ENCODE measurements at regions not wholly inside any gene's neighbourhood (a gene's known extent, or its start where the extent isn't known, plus 50 kb on each side); places are given as distances from the start of the nearest gene placed in this dataset.

GRCh38 chr10:128373071-128373749, 247.0 kb upstream of the MKI67 start:
- no peak for DNase-seq (ENCODE audit: low read depth in 2 of 2)

GRCh38 chr10:128373831-128374230, 247.6 kb upstream of the MKI67 start:
- DNase-seq (ENCODE audit: low read depth in 2 of 2): no peak

- no peak for DNase-seq (ENCODE audit: low read depth in 2 of 2)
These were observed 248.9 kb upstream of the MKI67 start for GRCh38 chr10:128375171-128375570.

DNA sequence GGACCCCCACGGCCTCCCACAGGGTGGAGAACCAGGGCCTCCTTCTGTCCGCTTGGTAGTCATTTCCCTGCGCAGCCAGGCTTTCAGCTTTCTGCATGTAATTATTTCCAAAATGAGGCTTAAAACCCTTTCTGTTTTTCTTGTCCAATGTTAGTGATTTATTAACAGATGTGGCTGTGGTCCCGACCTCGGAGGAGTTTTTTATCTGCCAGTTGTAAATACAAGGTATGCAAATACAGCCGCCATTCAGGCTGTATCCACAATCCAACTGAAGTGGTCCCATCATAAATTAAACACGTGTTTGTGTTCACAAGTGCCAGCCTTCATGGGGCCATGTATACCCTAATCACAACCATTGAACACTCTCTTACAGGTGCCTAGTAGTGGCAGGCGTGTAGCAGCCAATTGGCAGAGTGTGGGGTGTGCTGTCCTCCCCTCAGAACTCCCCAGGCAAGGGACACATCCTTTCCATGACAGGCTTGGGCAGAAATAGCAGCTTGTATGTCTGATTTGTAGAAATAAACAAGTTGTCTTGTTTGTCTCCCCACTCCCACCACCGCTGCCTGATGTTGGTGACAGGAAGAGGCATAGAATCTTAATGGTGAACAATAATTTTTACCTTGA, 251.3 kb upstream of the MKI67 start:
- DNase-seq (ENCODE audit: low read depth in 2 of 2): no peak

DNA sequence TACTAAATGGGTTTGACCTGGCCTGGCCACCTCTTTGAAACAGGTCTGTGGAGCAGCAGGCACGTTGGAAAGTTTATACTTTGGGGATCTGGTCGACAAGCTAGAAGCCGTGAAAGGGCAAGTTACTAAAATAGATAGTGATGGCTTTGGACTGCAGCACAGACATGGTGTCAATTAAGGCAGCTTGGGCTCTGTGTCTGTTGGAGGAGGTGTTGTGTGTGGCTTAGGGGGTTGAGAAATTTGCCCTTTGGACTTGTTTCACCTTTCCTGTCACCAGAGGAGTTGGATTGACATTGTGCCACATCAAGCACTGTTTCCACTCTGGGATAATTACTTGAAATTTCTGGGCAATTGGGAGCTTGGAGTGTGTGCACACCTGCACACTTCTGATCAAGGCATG, 251.8 kb upstream of the MKI67 start:
- DNase-seq (ENCODE audit: low read depth in 2 of 2): no peak

GRCh38 chr10:128380946-128381345, 254.7 kb upstream of the MKI67 start:
- no peak for DNase-seq (ENCODE audit: low read depth in 2 of 2)

- DNase-seq (ENCODE audit: low read depth in 2 of 2): no peak
These were observed 256.0 kb upstream of the MKI67 start for GRCh38 chr10:128382225-128382624.

DNA sequence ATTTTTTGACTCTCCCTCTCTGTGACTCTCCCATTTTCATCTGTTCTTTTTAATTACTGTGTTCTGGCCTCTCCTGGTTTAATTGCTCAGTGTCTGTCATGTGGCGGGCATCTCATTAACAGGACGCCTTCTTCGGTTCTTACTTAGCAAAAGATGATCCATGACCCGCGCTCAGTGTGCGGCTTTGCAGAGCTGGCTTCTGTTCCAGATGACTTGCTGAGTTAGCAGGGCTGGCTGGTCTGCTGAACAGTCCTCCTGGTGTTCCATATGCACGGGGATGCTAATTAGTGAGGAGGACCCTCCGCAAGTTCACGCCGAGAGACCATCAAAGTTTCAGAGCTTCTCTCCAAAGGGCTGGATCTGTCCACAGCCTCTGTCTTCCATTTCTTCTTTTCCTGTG, 258.6 kb upstream of the MKI67 start:
- no peak for DNase-seq (ENCODE audit: low read depth in 2 of 2)

DNA sequence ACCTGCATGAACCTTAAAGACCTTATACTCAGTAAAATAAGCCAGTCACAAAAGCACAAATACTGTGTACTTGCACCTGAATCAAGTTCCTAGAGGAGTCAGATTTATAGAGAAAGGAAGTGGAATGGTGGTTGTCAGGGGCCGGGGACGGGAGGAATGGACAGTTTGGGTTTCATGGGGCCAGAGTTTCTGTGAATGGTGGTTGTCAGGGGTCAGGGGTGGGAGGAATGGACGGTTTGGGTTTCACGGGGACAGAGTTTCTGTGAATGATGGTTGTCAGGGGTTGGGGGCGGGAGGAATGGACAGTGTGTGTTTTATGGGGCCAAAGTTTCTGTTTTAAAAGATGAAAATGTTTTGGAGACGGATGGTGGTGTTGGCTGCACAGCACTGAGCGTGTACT, 260.0 kb upstream of the MKI67 start:
- DNase-seq (ENCODE audit: low read depth in 2 of 2): no peak

DNA sequence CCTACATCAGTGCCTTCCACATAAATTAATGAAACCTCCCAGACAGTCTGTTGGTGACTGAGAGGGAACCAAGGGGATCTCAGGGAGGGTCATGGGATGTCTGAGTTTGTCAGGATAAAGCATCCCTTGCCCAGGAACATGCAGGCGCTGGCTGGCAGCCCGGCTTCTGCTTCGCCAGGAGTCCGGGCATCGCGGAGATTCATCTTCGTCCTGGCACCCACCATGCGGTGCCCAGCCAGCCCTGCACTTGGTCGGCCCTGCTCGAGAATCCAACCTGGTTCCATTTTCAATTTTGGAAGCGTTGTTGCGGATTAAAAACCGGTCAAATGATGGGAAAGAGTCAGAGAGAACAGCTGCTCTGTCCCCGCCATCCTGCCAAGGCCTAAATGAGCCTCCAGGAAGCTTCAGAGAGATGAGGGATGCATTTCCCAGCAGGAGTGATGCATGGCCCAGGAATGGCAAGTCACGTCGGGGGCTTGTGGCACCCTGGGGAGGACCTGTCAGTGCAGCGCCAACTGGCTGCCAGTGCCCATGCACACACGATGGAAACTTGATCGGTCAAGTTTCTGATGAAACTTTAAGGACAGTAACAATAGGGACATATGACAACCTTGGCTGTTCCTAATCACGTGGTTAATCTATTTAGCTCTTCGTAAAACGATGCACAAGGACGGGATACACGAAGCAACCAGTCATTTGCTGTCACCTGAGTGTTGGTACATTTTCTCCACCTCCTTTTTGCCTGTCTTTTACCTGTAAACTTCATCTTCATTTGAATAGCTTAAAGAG, 260.8 kb upstream of the MKI67 start:
- no peak for DNase-seq (ENCODE audit: low read depth in 2 of 2)

DNA sequence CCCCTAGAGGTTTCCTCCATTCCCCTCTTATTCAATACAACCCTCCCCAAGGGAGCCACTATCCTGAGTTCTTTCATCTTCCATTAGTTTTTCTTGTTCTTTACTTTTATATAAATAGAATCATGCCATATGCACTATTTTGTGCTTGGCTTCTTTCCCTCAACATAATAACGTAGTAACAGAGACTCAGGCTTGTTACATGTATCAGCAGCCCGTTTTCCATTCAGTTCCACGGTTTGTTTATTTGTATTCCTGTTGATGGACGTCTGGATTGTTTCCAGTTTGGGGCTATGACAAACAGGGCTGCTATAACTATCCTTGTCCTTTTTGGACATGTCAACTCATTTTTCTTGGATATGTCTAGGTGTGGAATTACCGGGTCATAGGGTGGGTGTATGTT, 264.4 kb upstream of the MKI67 start:
- DNase-seq (ENCODE audit: low read depth in 2 of 2): no peak

DNA sequence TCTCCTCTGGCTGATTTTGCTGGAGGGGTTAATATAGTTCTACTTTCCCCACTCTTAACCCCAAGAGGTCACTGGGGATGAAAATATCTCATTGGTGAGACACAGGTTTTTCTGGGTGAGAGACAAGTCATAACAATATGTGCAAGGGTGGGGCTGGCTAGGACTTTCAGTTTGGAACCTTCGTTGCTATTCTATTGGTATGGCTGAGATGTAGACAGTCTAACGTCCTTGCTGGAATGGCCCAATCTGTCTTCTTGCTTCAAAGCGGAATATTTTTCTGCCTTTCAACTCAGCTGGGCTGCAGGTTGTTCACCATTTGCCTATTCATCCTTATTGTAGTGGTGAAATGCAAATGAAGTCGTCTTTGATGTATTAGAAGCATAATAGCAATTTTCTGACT, 267.3 kb upstream of the MKI67 start:
- no peak for DNase-seq (ENCODE audit: low read depth in 2 of 2)

DNA sequence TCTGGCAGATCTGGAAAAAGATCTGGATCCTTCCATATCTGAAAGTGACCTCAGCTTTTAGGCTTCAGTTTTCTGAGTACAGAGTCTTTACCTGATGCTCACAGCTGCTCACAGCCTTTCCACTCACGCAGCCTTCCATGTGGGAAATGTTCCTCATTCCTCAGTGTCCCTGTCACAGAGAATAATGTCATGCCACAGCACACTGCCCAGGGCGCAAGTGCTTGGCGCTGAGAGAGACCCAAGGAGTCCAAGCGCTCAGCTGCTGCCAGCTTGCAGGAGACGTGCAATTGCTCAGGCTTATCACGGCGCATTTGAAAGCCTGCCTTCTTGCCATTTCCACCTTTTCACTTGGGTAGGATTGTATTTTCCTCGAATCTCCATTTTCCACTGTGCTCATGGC, 271.9 kb upstream of the MKI67 start:
- DNase-seq (ENCODE audit: low read depth in 2 of 2): no peak

DNA sequence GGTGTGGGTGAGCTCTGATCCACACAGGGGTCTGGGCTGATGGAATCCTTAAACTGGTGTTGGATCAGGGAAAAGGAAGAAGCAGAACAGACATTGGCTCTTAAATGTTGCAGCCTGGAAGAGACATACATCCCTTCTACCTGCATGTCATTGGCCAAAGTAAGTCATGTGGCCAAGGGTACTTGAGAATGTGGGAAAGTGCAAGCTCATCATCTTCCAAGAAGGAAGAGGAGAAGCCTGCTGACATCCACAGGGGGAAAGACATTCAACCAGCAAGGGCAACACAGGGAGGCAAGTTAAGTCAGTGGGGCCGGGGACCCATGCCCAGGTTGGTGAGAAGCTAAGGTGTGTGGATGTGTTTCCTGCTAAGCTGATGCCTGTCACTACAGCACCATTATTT, 272.8 kb upstream of the MKI67 start:
- no peak for DNase-seq (ENCODE audit: low read depth in 2 of 2)

DNA sequence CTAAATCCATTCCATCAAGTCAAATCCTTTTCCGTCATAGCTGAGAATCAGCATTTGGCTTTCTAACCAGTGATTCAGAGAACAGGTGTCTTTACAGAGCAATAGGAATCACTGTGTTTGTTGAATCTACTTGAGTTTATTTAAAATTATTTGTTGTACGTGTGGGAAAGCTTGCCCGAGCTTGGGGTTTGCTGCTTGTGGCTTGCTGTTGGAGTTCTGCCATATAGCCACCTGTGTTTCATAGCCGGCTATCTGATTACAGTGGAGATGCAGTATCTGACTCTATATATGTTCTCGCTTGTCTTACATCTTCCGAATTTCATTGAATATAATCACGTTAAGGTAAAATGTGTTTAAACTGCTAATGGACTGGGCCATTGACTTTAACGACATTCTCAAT, 274.3 kb upstream of the MKI67 start:
- no peak for DNase-seq (ENCODE audit: low read depth in 2 of 2)

DNA sequence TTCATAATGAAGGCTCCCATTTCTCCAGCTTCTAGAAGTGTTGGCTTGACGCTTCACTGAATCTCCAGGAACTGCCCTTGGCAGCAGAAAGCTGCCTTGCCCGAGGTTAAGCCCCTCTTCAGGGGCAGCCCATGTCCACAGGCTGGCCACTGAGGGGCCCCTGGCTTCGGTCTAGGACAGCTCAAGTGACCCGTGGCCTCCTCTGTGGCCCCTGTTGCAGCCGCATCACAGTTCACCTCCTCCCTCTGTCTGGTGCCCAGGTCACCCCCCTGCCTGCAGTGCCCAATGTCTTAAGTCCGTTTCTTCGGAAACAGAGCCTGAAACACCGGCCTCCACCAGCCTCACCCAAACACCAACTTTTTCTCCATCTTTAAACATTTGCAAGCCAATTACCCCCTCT, 279.2 kb upstream of the MKI67 start:
- DNase-seq (ENCODE audit: low read depth in 2 of 2): no peak

DNA sequence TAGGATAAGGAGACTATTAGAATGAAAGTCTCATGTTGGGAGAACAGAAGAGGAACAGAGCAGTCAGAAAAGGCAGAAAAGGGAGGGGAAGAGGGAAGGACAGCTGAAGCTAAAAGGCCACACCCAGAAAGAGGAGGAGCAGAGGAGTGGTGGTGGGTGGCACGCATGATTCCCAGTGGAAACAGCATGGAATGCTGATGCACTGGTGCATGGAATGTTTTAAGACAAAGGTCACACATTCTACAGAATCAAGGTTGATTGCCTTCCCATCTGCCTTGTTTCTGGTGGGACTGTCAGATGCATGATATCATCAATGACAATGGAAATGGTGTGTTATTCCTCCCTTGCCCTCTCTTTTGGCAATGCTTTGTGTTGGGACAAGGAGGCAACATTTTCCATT, 285.4 kb upstream of the MKI67 start:
- no peak for DNase-seq (ENCODE audit: low read depth in 2 of 2)

- DNase-seq (ENCODE audit: low read depth in 2 of 2): no peak
These were observed 288.3 kb upstream of the MKI67 start for GRCh38 chr10:128414568-128414967.

GRCh38 chr10:128416231-128416630, 290.0 kb upstream of the MKI67 start:
- no peak for DNase-seq (ENCODE audit: low read depth in 2 of 2)

GRCh38 chr10:128417826-128418225, 291.6 kb upstream of the MKI67 start:
- DNase-seq (ENCODE audit: low read depth in 2 of 2): no peak

DNA sequence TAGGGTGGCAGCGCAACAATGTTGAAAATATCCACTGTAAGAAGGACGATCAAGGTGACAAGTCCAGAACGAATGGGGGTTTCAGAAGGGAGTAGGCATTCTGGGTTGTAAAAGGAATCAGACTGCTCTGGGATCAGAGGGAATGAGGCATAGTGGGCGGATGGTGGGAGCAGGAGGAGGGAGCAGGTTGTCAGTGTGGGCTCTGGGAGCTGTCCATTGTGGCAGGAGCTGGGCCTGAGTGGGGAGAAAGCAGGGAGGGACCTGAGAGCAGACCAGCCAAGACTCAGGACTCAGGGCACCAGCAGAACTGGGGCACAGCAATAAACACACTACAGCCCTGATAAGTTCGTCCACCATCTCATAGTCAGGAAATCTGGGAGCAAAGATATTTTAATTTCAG, 292.6 kb upstream of the MKI67 start:
- no peak for DNase-seq (ENCODE audit: low read depth in 2 of 2)

GRCh38 chr10:128419466-128420019, 293.3 kb upstream of the MKI67 start:
- no peak for DNase-seq (ENCODE audit: low read depth in 2 of 2)

GRCh38 chr10:128420623-128421022, 294.4 kb upstream of the MKI67 start:
- no peak for DNase-seq (ENCODE audit: low read depth in 2 of 2)
